Cerebellar nuclear complex (tissue), 1 donor: ENCODE measurements at regions not wholly inside any gene's neighbourhood (a gene's known extent, or its start where the extent isn't known, plus 50 kb on each side); places are given as distances from the start of the nearest gene placed in this dataset.
"Not testable (repeated sequence)": the region's sequence is repeated elsewhere in the genome, so short reads cannot be mapped to it uniquely, and the experiment has no call there.

Experiments
- DNase-seq, 2 experiments: peaks; one replicate each; lab custom pipeline; 2025; lab: John Stamatoyannopoulos, UW

DNA sequence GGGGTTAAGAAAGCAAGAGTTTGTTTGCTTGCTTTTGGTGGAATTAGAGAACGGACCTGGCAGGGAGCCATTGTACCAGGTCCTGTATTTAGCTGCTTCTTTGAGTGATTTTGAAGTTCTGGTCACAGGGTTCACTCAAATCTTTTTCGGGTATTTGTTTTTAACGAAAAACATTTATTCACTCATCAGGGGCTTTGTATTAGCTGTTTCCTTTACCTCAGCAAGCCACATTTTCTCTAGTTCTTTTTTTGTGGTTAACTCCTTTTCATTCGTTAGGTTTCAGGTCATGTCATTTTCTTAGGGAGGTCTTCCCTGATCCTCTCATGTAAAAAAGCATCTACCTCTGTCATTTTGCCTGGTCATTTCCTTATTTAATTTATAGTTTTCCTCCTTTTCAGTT, 1502.2 kb downstream of the GRIK2 start:
- DNase-seq: no peak

DNA sequence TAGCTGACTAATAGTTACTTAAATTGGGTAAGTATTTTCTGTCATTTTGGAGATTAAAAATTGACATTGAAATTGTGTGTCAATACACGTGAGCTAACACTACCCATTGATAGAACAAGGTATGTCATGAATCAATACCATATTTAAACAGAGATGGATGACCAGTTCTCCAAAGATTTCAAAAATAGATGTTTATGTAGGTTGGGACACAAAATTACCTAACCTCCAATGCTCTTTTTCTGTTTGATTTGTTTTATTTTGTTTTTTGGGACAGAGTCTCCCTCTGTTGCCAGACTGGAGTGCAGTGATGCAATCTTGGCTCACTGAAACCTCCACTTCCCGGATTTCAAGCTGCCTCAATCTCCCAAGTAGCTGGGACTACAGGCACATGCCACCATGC, 1491.7 kb downstream of the GRIK2 start:
- DNase-seq: no peak

DNA sequence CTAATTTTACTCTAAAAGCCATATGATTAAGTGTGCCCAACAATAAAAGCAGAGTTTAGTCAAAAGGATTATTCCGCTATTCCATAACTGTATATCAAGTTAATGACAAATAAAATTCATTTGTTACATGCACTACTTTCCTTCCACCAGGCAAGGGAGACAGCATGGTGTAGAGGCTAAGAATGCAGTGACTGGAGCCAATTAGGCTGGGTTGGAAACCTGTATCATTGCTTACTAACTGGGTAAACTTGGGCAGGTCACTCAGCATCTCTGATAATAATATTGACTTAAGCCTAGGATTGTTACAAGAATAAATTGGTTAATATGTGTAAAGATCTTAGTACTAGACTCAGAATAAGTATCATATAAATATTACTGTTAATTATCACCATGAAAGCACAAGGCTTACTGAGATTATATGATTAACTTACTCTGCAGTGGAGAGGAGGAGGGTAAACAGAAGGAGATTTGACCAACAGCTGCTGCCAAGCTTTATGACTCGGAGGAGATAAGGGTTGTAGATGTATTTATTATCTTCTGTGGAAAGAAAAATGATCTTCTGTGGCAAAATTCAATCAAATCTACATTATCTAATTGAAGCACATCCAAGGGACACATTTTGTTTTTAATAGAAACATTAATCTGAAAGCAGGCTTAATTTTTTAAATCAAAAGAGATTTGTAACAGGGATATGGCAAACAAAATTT, 1459.9 kb downstream of the GRIK2 start:
- no peak for DNase-seq

DNA sequence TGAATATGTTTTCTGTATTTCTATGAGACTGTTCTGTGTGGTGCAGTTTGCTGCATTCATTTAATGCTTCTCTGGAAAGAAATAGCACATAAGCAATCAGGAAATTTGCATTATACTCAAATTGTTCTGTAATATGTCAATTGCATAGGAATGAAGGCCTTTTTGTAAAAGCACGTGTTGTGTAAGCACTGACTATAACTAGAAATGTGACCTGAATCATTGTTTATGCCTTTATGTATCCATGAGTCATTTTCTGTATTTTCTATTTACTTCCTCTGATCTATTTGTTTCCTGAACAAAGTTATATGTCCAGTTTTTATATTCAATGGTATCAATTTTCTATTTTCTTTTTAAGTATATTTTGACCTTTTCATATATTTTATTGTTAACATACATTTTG, 1455.3 kb downstream of the GRIK2 start:
- DNase-seq: no peak

DNA sequence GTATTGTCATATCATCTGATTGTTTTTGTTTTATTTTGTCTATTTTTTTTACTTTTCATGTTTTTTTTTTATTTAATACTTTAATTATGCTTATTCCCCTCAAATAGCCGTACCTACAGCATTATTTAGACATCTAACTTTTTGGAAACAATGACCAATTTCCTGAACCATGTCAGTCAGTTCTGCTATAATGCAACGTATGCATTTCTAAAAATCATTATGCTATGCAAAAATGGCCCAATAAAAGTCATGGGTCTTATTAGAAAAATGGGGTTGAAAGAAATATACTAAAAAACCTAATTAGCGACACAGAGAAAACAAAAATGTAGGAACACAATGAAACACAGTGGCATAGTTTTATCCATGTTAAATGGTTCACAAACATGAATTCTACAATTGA, 1454.7 kb downstream of the GRIK2 start:
- DNase-seq: no peak

DNA sequence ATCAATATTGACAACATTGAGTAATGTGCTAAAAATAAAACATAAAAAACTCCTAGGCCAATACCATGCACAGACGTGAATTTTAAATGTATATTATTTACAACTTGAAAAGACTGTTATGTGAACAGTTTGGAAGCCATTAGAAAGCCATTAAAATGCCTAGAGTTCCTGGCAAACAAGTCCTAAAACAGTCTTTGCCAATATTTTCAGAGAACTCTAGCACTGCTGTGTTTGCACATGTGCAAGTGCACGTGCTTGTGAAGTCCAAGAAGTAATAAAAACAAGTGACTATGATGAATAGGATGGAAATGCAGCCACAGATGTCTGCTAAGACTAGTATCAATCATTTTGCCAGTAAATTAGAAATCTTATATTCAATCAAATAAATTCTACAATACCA, 1447.6 kb downstream of the GRIK2 start:
- DNase-seq: no peak

DNA sequence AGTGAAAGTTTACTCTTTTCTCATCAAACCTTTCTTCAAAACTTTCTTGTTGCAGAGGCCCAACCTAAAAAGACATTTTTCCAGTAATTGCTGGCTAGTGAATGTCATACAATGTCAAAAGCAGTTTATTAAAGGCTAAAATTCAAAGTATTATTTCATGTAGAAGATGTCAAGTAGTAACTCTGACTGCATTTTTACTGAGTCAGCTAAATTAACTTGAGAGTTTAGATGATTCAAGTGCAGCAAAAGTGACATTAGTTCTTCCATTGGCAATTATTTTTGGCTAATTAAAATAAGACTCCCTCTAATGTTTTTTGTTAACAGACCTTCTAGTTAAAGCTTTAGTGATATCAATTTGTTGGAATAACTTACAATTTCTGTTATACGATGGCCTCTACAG, 1438.5 kb downstream of the GRIK2 start:
- no peak for DNase-seq

DNA sequence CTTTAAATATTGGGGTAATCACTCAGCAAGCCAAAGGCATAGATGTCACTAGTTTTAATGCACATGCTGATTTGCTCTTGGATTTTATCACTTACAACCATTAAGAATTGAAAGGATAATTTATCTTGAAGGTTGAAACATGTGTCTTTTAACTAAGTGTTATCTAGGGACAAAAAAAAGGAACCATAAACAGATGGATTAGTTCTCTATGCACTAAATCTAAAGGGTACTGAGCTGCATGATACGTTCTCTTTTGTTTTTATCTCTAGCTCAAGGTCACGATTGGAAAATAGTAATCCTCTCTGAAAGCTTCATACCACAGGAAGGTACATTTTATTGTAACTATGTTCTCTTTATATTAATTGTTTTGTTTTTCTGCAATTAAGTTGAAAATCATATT, 1426.6 kb downstream of the GRIK2 start:
- no peak for DNase-seq

DNA sequence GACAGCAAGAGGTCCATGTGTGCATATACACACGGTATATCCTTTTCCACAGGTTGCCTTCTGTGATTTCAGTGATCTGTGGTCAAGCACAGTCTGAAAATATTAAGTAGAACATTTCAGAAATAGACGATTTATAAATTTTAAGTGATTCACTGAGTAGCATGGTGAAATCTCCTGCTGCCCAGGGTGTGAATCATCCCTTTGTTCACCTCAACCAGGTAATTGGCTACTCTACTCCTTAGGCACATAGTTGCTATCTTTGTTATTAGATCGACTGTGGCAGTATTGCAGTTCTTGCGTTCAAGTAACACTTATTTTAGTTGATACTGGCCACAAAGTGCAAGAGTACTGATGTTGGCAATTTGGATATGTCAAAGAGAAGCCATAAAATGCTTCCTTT, 1421.7 kb downstream of the GRIK2 start:
- no peak for DNase-seq

DNA sequence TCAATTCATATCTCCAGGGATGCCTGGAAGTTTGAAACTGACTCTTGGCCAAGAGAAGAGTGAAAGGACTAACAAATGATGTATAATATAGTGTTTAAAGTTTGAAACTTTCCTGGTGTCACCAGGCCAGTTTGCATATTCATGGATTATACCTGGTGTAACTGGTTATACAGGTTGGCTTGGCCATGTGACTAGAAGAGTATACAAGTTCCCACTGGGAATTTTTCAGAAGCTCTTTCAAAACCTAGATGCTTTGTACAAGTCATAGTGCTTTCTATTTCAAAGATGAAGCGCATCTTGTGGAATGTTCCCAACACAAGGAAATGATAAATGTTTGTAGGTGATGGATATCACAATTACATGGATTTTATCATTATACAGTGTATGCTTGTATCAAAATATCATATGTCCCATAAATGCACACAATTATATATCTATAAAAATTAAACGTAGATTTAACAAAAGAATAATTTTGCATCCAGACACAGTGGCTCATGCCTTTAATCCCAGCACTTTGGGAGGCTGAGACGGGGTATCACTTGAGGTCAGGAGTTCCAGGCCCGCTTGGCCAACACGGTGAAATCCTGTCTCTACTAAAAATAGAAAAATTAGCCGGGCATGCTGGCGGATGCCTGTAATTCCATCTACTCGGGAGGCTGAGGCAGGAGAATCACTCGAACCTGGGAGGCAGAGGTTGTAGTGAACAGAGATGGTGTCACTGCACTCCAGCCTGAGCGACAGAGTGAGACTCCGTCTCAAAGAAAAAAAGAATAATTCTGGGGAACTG, 1420.2 kb downstream of the GRIK2 start:
- DNase-seq: no peak

DNA sequence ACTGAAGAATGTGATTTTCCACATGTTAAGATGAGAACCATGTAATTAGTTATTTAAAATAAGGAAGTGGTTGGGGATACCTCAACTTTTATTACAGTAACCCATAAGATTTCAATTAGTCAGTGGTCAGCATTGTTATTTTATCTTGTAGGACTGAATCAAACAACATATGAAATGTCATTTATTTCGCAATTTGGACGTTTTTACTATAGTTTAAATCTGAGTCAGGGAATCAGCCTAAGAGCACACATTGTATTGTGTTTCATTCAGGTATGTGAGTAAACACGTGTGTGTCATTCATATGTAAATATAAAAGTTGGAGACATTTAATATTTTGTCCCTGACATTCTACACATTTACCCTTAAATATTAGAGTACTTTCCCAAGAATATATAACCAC, 1418.7 kb downstream of the GRIK2 start:
- no peak for DNase-seq

DNA sequence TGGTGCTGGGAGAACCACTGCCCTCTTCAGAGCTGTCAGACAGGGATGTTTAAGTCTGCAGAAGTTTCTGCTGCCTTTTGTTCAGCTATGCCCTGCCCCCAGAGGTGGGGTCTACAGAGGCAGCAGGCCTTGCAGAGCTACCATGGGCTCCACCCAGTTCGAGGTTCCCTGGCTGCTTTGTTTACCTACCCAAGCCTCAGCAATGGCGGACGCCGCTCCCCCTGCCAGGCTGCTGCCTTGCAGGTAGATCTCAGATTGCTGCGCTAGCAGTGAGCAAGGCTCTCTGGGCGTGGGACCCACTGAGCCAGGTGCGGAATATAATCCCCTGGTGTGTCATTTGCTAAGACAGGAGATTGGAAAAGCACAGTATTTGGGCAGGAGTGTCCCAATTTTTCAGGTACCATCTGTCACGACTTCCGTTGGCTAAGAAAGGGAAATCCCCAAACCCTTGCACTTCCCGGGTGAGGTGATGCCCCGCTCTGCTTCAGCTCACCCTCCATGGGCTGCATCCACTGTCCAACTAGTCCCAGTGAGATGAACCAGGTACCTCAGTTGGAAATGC, 1415.5 kb downstream of the GRIK2 start:
- DNase-seq: not testable (repeated sequence)

DNA sequence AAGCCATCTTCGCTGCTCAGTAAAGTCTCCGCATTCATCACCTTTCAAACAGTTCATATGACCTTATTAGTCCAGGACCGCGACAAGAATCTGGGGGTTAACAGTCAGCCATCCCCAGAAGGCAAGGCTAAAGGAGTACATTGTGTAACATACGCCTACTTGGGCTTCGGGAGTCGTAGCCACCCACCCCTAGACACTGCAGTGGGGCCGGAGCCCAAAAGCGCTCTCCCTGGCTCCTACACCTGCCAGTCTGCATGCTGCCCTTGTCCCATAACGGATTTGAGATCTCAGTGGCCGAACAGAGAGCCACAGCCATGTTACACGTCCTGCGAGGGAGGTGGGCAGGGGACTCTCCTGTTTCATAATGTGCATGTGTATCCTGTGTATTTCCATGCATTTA, 1405.5 kb downstream of the GRIK2 start:
- DNase-seq: no peak

DNA sequence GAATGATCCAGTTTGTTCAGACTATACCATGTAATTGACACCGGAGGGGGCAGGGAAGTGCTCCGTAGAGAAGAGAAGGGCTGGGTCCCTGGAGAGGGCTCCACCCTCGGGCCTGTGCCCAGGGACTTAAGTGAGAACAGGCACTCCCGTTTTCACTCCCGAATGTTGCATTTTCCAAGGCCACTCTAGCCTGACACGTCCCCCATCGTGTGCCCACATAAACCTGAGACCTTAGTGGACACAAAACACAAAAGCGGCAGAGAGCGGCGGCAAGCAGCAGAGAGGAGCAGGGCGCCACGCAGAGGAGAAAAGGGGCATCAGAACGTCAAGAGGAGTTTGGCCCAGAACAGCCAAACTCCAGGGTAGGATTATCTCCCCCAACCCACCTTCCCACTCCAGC, 1405.1 kb downstream of the GRIK2 start:
- DNase-seq: no peak

DNA sequence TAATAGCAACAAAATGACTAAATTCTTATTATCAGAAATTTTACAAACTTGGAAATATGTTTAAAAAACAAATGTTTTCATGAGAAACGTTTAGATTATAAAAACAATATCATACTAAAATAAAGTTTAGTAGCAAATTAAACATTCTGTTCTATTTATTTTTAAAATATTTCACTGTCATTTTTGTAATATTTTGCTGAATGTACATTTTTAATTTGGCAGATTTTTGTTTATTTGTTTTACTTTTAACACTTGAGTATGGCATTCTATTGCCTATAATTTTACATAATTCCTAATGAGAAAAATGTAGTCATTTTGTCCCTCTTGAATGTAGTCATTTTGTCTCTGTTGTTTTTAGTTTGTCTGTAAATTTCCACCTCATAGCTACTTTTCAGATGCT, 1400.2 kb downstream of the GRIK2 start:
- no peak for DNase-seq

DNA sequence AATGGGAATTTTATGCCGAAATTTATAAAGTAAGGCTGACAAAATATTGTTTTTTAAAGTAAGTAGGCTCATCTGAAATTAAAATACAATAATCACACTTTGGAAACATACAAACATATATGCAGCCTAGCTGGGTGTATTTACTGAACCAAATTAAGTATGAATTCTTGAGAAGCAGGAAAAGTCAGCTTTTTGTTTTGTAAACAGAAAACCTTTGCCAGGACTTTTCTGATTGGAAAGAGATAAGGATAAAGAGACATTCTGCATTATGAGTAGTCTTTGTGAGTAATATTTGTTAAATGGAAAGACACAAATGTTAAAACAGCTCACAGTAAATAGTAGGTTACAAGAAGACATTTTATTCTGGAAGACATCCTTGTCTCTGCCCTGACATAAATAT, 1380.8 kb downstream of the GRIK2 start:
- no peak for DNase-seq

DNA sequence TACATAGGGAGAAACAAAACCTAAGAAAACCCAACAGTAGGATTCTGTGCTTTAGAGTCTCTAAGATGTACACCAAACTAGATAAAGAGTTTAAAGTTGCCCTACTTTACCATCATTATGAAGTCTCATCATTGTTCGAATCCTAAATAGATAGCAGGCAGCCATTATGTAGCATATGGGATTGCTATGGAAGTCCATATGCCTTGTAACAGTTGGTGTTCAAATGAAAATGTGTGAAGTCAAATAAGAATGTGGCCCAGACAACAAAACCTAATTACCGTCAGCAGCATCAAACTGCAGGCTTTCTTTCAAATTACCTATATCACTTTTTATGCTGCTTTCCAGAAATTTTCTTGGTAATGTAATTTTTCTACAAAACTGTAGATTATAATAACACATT, 1380.1 kb downstream of the GRIK2 start:
- DNase-seq: no peak

DNA sequence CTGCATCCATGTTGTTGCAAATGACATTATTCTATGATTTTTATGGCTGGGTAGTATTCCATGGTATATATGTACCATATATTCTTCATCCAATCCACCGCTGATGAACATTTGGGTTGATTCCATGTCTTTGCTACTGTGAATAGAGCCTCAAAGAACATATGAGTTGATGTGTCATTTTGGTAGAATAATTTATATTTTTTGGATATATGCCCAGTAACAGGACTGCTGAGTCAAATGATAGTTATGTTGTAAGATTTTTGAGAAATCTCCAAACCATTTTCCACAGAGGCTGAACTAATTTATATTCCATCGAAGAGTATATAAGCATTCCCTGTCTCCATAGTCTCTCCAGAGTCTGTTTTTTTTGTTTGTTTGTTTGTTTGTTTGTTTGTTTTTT, 1373.5 kb downstream of the GRIK2 start:
- DNase-seq: no peak

DNA sequence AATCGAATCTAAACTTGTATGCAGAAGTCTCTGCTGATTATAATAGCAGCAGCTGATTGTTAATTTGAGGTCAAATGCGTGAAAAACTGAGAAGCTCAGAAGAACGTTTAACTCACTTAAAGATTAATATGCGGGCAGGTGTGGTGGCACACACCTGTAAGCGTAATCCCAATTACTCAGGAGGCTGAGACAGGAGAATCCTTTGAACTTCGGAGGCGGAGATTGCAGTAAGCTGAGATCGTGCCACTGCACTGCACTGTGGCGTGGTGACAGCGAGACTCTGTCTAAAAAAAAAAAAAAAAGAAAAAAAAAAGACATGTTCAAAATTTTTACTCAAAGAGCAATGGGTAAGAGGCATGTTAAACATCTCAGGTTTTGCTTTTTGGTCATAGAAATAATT, 1370.8 kb downstream of the GRIK2 start:
- no peak for DNase-seq

DNA sequence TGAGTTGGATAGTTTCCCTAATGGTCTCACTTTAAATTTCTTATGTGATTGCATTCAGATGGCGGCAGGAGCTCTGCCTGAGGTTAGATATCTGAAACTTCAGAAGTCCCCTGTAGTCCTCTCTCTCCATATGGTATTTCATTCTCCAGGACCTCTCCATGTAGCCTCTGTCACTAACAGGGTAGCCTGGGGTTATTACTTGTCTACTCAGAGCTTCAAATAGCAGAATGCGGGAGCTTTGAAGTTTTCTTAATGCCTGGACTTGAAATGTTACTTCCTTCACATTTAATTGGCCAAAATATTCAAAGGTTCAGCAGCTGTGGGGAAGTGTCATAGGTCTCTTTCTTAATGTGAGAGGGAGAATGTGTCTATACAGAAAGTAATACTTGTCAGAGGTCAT, 1370.4 kb downstream of the GRIK2 start:
- DNase-seq: no peak

DNA sequence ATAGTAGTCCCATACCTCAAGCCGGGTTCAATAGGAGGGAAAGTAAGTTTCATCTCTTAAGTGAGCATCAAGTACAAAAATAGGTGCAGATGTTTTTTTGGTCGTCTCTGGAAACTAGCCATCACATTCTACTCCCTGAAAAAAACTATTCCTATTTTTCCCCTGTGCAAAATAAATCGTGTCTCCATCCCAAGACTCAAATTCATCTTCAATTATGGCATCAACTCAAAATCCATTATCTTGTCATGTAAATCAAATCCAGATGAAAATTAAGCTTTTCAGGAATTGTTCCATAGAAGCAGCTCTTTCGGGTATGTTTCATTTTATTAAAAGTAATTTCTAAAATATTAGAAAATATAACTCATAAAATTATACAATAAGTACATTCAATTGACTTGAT, 1368.4 kb downstream of the GRIK2 start:
- no peak for DNase-seq

DNA sequence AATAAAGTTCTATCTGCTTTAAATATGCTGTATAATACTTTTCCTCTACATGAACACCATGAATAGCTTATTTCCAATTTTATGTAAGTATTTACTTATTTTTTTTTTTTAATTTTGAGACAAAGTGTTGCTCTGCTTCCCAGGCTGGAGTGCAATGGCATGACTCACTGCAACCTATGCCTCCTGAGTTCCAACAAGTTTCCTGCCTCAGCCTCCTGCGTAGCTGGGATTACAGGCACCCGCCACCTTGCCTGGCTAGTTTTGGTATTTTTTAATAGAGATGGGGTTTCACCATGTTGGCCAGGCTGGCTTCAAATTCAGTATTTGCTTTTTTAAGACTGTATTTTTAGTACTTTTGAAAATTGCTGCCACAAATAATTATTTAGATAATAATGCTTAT, 1365.9 kb downstream of the GRIK2 start:
- no peak for DNase-seq

DNA sequence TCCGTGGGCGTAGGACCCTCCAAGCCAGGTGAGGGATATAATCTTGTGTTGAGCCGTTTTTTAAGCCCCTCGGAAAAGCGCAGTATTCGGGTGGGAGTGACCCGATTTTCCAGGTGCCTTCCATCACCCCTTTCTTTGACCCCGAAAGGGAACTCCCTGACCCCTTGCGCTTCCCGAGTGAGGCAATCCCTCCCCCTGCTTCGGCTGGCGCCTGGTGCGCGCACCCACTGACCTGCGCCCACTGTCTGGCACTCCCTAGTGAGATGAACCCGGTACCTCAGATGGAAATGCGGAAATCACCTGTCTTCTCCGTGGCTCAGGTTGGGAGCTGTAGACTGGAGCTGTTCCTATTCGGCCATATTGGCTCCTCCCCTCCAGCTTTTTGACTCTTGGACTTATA, 1365.0 kb downstream of the GRIK2 start:
- DNase-seq: not testable (repeated sequence)
